Fibroblast of mammary gland (primary cell): ENCODE measurements at regions not wholly inside any gene's neighbourhood (a gene's known extent, or its start where the extent isn't known, plus 50 kb on each side); places are given as distances from the start of the nearest gene placed in this dataset.

ENCODE experiments used
- DNase-seq: peaks from one replicate; pipeline ENCODE4 v3.0.0-alpha.2; 2010; ENCODE audit warnings: low read depth
- H3K4me3 ChIP-seq: 2 replicates; pipeline ENCODE4 v1.5.1; 2011; ENCODE audit warnings: low read depth, mild to moderate bottlenecking, low read length, moderate library complexity; ENCODE audit not compliant: control insufficient read depth
- TF ChIP-seq, protein P1 (sequence below): conservative IDR thresholded peaks from 2 replicates; pipeline ENCODE4 v1.5.1; 2011; ENCODE audit warnings: low read depth, low read length, inconsistent platforms; ENCODE audit not compliant: control insufficient read depth, insufficient read depth

DNA sequence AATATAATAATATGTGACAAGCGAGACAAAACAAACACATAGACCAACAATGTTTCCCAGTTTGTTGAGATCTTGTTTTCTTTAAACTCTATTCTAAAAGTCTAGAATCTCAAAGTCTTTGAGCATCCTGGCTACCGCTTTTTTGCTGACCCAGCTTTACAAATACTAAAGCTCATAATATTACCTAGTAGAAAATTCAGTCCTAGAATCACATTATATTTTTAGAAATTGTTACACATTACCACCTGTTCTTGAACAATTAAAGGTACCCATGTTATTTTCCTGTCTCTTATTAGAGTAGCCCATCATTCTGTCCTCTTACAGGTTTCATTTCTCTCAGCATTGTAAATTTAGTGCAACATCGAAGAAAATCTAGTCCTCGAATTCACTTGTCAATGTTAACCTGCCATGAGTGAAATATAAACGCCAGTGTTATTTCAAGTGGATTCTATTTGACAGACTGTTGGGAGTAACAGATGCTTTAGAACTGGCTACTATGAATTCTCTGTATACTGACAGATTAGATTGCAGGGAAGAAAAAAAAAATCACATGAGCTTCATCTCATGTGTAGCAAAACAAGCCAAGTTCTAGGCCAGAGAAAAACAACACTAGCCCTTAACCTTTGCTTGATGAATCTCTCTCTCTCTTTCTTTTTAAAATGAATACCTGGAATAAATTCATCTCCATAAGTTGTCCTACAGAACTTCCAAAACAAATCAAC is 851.2 kb upstream of the ADAMTS5 start:
- DNase-seq = no peak
- TF ChIP-seq, protein P1, sequence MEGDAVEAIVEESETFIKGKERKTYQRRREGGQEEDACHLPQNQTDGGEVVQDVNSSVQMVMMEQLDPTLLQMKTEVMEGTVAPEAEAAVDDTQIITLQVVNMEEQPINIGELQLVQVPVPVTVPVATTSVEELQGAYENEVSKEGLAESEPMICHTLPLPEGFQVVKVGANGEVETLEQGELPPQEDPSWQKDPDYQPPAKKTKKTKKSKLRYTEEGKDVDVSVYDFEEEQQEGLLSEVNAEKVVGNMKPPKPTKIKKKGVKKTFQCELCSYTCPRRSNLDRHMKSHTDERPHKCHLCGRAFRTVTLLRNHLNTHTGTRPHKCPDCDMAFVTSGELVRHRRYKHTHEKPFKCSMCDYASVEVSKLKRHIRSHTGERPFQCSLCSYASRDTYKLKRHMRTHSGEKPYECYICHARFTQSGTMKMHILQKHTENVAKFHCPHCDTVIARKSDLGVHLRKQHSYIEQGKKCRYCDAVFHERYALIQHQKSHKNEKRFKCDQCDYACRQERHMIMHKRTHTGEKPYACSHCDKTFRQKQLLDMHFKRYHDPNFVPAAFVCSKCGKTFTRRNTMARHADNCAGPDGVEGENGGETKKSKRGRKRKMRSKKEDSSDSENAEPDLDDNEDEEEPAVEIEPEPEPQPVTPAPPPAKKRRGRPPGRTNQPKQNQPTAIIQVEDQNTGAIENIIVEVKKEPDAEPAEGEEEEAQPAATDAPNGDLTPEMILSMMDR = no peak
- no peak overlapping the region for H3K4me3 ChIP-seq

DNA sequence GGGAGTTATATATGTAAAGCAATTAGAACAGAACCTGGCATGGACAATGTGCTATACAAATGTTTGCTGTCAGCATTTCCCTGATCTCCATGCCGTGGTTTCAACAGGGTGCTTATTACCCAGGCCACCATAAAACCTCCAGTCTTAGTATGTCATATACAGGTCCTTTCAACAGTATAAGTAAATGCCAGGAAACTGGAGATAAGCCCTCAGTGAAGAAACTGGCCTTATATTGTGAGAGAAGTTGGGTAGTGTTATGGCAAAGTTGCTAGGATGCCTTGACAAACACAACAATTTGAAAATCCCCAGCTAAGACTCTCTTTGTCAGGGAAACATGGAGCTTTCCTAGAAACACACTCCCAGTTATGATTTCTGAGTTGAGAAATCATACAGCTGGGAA is 850.2 kb upstream of the ADAMTS5 start:
- H3K4me3 ChIP-seq = no peak overlapping the region
- TF ChIP-seq, protein P1 = no peak
- no peak for DNase-seq

DNA sequence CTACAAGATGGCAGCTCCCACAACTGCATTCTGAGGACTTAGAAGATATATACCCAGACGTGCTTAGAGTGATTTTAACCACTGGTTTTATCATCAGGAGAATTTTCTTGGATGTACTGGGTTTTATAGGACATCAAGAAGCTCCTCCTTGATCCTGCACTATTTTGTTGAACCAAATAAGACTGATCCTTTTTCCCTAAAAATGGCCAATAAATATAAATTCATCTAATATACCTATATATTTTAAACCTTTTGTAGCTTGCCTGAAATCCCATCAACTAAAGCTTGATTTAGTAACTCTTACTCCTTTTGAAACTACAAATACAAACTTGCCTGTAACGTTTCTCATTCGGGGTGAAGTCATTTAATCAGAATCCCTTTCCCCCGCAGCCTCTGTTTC is 849.4 kb upstream of the ADAMTS5 start:
- TF ChIP-seq, protein P1 = no peak
- no peak for DNase-seq
- H3K4me3 ChIP-seq = no peak overlapping the region

DNA sequence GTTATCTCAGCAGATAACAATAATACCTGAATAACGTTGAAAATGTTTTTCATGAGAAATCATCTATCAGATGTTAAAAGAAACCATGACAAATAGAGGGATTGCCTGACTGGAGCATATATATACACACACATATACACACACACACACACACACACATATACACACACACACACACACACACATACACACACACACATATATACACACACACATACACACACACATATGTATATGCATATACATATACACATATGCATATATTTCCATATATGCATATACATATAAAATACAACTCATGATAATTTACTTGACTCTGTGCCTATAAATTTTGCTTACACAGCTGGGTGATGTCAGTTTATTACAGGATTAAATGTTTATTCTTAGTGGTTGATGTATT is 847.3 kb upstream of the ADAMTS5 start:
- no peak overlapping the region for H3K4me3 ChIP-seq
- TF ChIP-seq, protein P1 = no peak
- DNase-seq = no peak

DNA sequence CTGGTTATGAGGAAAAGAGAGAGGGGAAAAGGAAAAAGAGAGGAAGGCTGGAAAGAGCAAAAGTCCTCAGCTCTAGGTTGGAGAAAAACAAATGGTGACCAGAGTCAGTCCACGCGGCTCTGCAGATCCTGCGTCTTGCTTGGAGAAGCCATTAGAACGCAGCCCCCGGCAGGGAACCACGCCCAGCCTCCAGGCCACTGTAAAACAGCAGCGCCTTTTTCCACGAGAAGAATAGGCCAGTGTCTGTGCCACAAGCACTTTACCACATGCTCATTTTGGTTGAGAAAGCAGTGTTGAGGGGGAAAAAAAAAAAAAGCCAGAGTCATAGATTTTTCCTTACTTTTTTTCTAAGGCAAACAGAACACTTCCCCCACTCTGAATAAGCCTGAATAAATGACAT is 846.9 kb upstream of the ADAMTS5 start:
- H3K4me3 ChIP-seq = no peak overlapping the region
- no peak for DNase-seq

DNA sequence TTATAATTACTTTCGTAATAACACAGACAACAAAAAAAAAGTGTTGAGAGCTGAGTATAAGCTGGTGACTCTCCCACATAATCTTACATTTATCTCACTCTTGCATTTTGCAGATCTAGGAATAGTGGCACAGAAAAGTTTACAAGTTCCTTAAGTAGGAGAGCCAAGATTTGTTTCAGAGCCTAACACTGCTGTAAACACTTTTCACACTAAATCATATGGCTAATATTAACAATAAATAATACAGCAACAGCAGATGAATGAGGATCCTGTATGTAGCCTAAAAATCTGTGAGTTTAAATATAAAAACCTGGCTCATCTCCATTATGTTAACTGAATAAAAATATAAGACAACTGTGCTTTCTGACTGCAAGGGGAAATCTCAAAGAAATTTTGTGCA is 846.5 kb upstream of the ADAMTS5 start:
- H3K4me3 ChIP-seq = no peak overlapping the region
- TF ChIP-seq, protein P1 = no peak

More for the DNA sequence above, 846.9 kb upstream of the ADAMTS5 start:
- TF ChIP-seq, protein P1 = no peak

More for the DNA sequence above, 846.5 kb upstream of the ADAMTS5 start:
- DNase-seq = no peak
